NB4 (cell line): ENCODE measurements at regions not wholly inside any gene's neighbourhood (a gene's known extent, or its start where the extent isn't known, plus 50 kb on each side); places are given as distances from the start of the nearest gene placed in this dataset.

ENCODE experiments used
- CTCF ChIP-seq: IDR thresholded peaks from one replicate; pipeline ENCODE4 v1.5.1; 2012; ENCODE audit warnings: low read depth, low read length
- MAX ChIP-seq: IDR thresholded peaks from 2 replicates; pipeline ENCODE4 v1.6.1; 2011; ENCODE audit warnings: low read depth, low read length
- MYC ChIP-seq: IDR thresholded peaks from 2 replicates; pipeline ENCODE4 v1.6.1; 2011; ENCODE audit warnings: low read depth, low read length
- POLR2A ChIP-seq: IDR thresholded peaks from 2 replicates; pipeline ENCODE4 v1.6.1; 2011; ENCODE audit warnings: mild to moderate bottlenecking; ENCODE audit not compliant: insufficient read length; ENCODE audit errors: extremely low read depth

- TF ChIP-seq MAX = no peak
- no peak for TF ChIP-seq CTCF
- TF ChIP-seq MYC = no peak
- no peak for TF ChIP-seq POLR2A
Observed at GRCh38 chr6:137788248-137788647, 78.8 kb upstream of the TNFAIP3 start.
